ENCODE measurements at regions not wholly inside any gene's neighbourhood (a gene's known extent, or its start where the extent isn't known, plus 50 kb on each side); places are given as distances from the start of the nearest gene placed in this dataset.

- in situ Hi-C loops (cut with HindIII; ENCODE audit: low sequenced_read_pairs), result loop anchor here (5.0 kb wide), 1 partner anchor 107 kb away; no protein-coding TSS in a partner anchor
- H3K4me3 ChIP-seq (ENCODE audit: low read depth, low read length), result no peak overlapping the region
- no peak for DNase-seq (ENCODE audit: low read depth)
- TF ChIP-seq, protein P1, sequence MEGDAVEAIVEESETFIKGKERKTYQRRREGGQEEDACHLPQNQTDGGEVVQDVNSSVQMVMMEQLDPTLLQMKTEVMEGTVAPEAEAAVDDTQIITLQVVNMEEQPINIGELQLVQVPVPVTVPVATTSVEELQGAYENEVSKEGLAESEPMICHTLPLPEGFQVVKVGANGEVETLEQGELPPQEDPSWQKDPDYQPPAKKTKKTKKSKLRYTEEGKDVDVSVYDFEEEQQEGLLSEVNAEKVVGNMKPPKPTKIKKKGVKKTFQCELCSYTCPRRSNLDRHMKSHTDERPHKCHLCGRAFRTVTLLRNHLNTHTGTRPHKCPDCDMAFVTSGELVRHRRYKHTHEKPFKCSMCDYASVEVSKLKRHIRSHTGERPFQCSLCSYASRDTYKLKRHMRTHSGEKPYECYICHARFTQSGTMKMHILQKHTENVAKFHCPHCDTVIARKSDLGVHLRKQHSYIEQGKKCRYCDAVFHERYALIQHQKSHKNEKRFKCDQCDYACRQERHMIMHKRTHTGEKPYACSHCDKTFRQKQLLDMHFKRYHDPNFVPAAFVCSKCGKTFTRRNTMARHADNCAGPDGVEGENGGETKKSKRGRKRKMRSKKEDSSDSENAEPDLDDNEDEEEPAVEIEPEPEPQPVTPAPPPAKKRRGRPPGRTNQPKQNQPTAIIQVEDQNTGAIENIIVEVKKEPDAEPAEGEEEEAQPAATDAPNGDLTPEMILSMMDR (IDR thresholded peaks at IDR 0.05; ENCODE audit: low read depth, low read length, missing control alignments), result no peak
Observed at GRCh38 chr2:15799432-15799827, 140.9 kb upstream of the MYCN start.

DNA sequence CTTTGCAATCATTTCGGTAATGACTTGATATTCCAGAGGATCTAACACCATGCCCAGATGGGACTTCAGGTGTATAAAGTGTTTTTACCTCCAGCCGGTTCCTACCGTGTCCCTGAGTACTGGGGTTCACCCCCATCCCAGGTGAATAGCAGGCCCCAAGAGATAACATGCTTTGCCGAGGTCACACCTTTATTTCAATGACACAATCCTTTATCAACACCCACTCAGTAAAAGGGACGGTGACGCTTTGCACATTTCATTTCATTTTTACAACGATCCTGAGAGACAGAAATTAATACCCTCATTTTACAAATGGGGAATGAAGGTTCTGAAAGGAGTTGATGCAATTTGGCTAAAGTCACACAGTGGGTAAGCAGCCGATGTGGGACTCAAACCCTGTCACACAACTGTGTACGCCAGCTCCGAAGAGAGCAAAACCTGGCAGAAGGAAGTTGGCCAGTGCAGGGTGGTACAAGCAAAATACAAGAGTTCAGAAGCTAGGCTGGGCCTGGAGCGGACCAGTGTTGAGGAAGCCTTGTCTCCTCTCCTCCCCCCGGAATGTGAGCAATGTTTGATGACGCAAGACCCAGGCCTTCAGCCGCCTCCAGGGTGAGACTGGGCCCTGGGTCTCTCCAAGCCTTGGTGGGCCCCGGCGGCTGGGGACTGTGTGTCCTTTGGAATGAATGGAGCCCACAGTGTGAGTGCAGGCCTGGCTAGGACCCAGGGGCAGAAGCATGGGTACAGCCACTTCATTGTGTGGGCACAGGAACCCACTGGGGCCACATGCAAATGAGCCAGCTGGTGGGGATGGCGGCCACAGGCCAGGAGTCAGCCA lies 139.6 kb upstream of the MYCN start:
- DNase-seq (ENCODE audit: low read depth), result no peak
- TF ChIP-seq, protein P1 (IDR thresholded peaks at IDR 0.05; ENCODE audit: low read depth, low read length, missing control alignments), result no peak
- in situ Hi-C loops (cut with HindIII; ENCODE audit: low sequenced_read_pairs), result no loop called here
- no peak overlapping the region for H3K4me3 ChIP-seq (ENCODE audit: low read depth, low read length)

- TF ChIP-seq, protein P1 (IDR thresholded peaks at IDR 0.05; ENCODE audit: low read depth, low read length, missing control alignments), result no peak
- in situ Hi-C loops (cut with HindIII; ENCODE audit: low sequenced_read_pairs), result no loop called here
Observed at GRCh38 chr2:15801439-15801838, 138.9 kb upstream of the MYCN start.

DNA sequence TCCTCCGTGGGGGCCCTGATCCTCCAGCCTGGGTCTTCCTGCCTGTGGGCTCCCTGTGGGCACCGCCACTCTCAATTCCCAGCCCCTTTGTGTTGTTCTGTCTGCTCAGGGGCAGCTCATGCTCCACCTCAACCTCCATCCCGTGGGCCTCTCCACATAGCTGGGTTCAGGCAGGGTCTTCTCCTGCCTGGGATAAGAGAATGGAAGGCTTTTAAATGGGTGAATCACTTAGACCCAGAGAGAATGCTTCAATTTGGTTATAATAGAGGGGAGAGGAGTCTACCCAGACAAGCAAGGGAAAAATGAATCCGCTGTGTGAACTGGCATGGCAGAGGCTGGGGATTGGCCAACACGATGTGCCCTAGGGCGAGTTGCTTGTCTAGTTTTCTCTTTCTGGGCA lies 138.4 kb upstream of the MYCN start:
- TF ChIP-seq, protein P1 (IDR thresholded peaks at IDR 0.05; ENCODE audit: low read depth, low read length, missing control alignments), result no peak
- DNase-seq (ENCODE audit: low read depth), result no peak
- in situ Hi-C loops (cut with HindIII; ENCODE audit: low sequenced_read_pairs), result no loop called here
- no peak overlapping the region for H3K4me3 ChIP-seq (ENCODE audit: low read depth, low read length)

More at GRCh38 chr2:15801439-15801838, 138.9 kb upstream of the MYCN start:
- H3K4me3 ChIP-seq (ENCODE audit: low read depth, low read length), result no peak overlapping the region
- no peak for DNase-seq (ENCODE audit: low read depth)

GRCh38 chr2:15802657-15803542 lies 137.4 kb upstream of the MYCN start:
- TF ChIP-seq, protein P1 (IDR thresholded peaks at IDR 0.05; ENCODE audit: low read depth, low read length, missing control alignments), result no peak
- DNase-seq (ENCODE audit: low read depth), result no peak
- in situ Hi-C loops (cut with HindIII; ENCODE audit: low sequenced_read_pairs), result no loop called here
- H3K4me3 ChIP-seq (ENCODE audit: low read depth, low read length), result no peak overlapping the region

DNA sequence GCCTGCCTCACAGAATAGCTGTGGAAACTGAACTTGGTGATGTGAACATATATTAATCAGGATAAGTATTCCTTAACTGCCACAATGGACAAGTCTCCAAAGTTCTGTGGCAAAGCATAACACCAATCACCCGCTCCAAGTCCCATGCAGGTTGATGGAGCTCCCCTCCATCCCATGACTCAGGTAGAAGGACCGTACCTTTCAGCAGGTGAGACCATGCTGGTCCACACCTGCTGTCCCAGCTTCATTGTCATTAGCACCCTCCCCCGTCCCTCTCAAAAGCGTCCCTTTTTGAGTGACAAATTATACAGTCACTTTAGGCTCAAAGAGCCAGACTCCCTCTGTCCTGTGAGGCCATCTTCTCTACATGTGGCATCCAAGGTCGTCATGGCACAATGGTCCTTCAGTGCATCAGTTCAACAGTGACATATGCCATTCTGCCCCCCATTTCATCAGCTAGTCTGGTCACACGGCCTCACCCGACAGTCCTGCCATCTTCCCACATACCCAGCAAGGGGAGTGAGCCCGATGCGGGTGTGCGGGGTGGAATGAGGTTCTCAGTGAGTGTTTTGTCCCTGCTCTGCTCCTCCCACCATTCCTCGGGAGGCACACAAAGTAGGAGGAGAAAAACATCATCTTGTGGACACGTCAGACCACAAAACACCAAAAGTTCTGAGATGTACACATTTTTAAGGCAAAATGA lies 136.7 kb upstream of the MYCN start:
- H3K4me3 ChIP-seq (ENCODE audit: low read depth, low read length), result no peak overlapping the region
- DNase-seq (ENCODE audit: low read depth), result no peak
- TF ChIP-seq, protein P1 (IDR thresholded peaks at IDR 0.05; ENCODE audit: low read depth, low read length, missing control alignments), result no peak
- in situ Hi-C loops (cut with HindIII; ENCODE audit: low sequenced_read_pairs), result no loop called here

All from astrocyte of the cerebellum (primary cell).